Spleen (tissue), 7 donors: ENCODE measurements at regions not wholly inside any gene's neighbourhood (a gene's known extent, or its start where the extent isn't known, plus 50 kb on each side); places are given as distances from the start of the nearest gene placed in this dataset.

Source experiments
- POLR2AphosphoS5 ChIP-seq, 3 donors: sonication (generic); formaldehyde crosslinking; IDR thresholded peaks; one replicate each; pipeline ENCODE4 v1.5.1; 2017; ENCODE audit warnings: antibody characterized with exemption in 3 of 3
- TF ChIP-seq, protein P1 (sequence below), 11 experiments: fragments of 200-600 bp in 7 of 11; fragments of 450-650 bp in 4 of 11; sonication (generic) in 4 of 11; IDR thresholded peaks in 8 of 11; conservative IDR thresholded peaks in 3 of 11; 1 replicate in 7 of 11; 2 replicates in 4 of 11; pipeline versions ENCODE4 v1.4.0 to v1.8.0; 2016 to 2021; ENCODE audit warnings: antibody characterized with exemption in 11 of 11, inconsistent platforms in 4 of 11, mild to moderate bottlenecking in 1 of 11
- donor health status: DM: no; HTN: no; CAD: no; lungs with moderate emphysema.
- donor health status: DM: no; HTN: no; CAD: no.
- donor health status: DM: no; HTN: no; CAD: no.

DNA sequence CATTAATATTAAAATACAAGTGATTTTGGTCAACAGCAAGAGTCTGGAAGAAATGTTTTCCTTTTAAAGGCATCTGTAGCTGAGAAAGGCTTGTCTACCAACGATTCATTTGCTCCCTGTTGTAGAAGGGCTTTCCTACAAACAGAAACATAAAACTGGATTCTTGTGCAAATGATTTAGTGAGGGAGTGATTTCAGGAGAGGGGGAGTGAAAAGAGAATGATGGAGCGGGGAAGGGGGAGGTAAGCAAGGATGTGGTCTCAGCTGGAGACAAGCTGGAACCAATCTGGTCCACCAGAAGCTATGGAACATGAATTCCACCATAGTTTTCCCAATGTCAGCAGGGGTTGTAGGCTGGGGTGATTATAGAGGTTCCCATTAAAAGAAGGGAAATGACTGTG lies 196.3 kb downstream of the FBXO4 start:
- TF ChIP-seq, protein P1, sequence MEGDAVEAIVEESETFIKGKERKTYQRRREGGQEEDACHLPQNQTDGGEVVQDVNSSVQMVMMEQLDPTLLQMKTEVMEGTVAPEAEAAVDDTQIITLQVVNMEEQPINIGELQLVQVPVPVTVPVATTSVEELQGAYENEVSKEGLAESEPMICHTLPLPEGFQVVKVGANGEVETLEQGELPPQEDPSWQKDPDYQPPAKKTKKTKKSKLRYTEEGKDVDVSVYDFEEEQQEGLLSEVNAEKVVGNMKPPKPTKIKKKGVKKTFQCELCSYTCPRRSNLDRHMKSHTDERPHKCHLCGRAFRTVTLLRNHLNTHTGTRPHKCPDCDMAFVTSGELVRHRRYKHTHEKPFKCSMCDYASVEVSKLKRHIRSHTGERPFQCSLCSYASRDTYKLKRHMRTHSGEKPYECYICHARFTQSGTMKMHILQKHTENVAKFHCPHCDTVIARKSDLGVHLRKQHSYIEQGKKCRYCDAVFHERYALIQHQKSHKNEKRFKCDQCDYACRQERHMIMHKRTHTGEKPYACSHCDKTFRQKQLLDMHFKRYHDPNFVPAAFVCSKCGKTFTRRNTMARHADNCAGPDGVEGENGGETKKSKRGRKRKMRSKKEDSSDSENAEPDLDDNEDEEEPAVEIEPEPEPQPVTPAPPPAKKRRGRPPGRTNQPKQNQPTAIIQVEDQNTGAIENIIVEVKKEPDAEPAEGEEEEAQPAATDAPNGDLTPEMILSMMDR (IDR thresholded peaks at IDR 0.05 in 8 of 11, conservative IDR thresholded peaks at IDR 0.05 in 3 of 11): no peak
- TF ChIP-seq POLR2AphosphoS5 (IDR thresholded peaks at IDR 0.05): no peak
